ENCODE measurements at regions not wholly inside any gene's neighbourhood (a gene's known extent, or its start where the extent isn't known, plus 50 kb on each side); places are given as distances from the start of the nearest gene placed in this dataset.

DNA sequence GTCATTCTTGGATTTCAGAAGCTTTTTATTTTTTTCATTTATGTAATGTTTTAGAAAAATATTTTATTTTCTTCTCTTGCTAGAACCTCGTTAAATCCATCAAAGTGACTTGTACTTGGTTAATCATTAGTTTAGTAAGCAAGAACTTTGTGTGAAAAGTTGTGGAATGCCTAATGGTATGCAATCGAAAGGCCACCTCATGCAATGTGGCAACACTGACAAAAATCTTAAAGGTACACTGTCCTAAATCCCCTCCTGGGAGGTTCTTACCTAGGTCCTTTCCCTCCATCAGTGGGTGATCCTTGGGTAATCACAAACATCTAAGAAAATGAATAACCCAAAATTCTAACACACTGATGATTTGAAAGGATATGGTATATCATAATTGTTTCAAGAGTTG lies 304.2 kb downstream of the DNAH5 start:
- no peak for DNase-seq (ENCODE audit: extremely low spot score, unreplicated experiment)
- Mint-ChIP-seq H3K4me3 (ENCODE audit: unreplicated experiment) (no peak overlapping the region), H3K36me3 (ENCODE audit: unreplicated experiment) (no peaks in the 10 kb centered on the region), H3K27ac (ENCODE audit: unreplicated experiment) (no peak overlapping the region), H3K9me3 (ENCODE audit: unreplicated experiment) (no peaks in the 10 kb centered on the region), H3K4me1 (ENCODE audit: unreplicated experiment) (no peaks in the 10 kb centered on the region), H3K27me3 (ENCODE audit: unreplicated experiment) (no peaks in the 10 kb centered on the region)
- TF ChIP-seq, protein P1, sequence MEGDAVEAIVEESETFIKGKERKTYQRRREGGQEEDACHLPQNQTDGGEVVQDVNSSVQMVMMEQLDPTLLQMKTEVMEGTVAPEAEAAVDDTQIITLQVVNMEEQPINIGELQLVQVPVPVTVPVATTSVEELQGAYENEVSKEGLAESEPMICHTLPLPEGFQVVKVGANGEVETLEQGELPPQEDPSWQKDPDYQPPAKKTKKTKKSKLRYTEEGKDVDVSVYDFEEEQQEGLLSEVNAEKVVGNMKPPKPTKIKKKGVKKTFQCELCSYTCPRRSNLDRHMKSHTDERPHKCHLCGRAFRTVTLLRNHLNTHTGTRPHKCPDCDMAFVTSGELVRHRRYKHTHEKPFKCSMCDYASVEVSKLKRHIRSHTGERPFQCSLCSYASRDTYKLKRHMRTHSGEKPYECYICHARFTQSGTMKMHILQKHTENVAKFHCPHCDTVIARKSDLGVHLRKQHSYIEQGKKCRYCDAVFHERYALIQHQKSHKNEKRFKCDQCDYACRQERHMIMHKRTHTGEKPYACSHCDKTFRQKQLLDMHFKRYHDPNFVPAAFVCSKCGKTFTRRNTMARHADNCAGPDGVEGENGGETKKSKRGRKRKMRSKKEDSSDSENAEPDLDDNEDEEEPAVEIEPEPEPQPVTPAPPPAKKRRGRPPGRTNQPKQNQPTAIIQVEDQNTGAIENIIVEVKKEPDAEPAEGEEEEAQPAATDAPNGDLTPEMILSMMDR (IDR thresholded peaks at IDR 0.05) = no peak

DNA sequence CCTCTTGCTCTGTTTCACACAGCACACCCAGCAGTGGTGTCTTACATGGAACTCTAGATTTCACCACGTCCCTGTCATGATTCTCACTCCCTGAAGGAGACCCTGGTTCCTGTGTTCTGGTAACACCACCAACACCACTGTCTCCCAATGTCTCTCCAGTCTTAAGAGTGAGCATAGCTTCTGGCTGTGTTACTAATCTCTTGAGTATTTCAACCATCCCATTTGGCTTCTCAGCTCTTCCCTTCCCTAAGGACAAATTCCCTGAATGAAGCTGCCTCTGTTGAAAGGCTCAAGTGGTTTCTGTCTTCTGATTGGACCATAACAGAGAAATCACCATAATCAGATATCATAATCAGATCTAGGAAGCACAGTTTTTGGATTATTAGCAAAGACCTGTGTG lies 311.8 kb downstream of the DNAH5 start:
- DNase-seq (ENCODE audit: extremely low spot score, unreplicated experiment) = no peak
- no peaks in the 10 kb centered on the region for H3K36me3 Mint-ChIP-seq (ENCODE audit: unreplicated experiment)
- TF ChIP-seq, protein P1 (IDR thresholded peaks at IDR 0.05) = no peak
- H3K9me3 Mint-ChIP-seq (ENCODE audit: unreplicated experiment) = no peaks in the 10 kb centered on the region
- H3K27me3 Mint-ChIP-seq (ENCODE audit: unreplicated experiment) = no peaks in the 10 kb centered on the region
- H3K4me1 Mint-ChIP-seq (ENCODE audit: unreplicated experiment) = no peaks in the 10 kb centered on the region
- no peak overlapping the region for H3K4me3 Mint-ChIP-seq (ENCODE audit: unreplicated experiment)
- H3K27ac Mint-ChIP-seq (ENCODE audit: unreplicated experiment) = no peak overlapping the region

DNA sequence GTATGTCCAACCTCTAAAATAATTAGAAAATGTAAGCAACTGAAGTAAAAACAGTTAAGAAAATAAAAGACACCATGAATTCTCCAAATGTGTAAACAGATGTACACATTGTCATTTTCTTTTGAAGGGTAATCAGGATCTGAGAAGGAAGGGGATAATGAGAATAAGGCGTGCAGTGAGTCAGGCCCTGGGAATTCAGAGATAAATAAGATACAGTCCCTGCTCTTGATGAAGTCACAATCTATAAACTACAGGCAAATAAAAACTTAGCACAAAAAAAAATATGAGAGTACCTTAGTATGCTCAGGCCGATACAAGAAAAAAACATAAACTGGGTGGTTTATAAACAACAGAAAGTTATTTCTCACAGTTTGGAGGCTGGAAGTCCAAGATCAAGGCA lies 315.3 kb downstream of the DNAH5 start:
- TF ChIP-seq, protein P1 (IDR thresholded peaks at IDR 0.05) = no peak
- Mint-ChIP-seq H3K27ac (ENCODE audit: unreplicated experiment) (no peak overlapping the region), H3K36me3 (ENCODE audit: unreplicated experiment) (no peaks in the 10 kb centered on the region), H3K4me1 (ENCODE audit: unreplicated experiment) (no peaks in the 10 kb centered on the region), H3K4me3 (ENCODE audit: unreplicated experiment) (no peak overlapping the region), H3K27me3 (ENCODE audit: unreplicated experiment) (no peaks in the 10 kb centered on the region), H3K9me3 (ENCODE audit: unreplicated experiment) (no peaks in the 10 kb centered on the region)
- DNase-seq (ENCODE audit: extremely low spot score, unreplicated experiment) = no peak

DNA sequence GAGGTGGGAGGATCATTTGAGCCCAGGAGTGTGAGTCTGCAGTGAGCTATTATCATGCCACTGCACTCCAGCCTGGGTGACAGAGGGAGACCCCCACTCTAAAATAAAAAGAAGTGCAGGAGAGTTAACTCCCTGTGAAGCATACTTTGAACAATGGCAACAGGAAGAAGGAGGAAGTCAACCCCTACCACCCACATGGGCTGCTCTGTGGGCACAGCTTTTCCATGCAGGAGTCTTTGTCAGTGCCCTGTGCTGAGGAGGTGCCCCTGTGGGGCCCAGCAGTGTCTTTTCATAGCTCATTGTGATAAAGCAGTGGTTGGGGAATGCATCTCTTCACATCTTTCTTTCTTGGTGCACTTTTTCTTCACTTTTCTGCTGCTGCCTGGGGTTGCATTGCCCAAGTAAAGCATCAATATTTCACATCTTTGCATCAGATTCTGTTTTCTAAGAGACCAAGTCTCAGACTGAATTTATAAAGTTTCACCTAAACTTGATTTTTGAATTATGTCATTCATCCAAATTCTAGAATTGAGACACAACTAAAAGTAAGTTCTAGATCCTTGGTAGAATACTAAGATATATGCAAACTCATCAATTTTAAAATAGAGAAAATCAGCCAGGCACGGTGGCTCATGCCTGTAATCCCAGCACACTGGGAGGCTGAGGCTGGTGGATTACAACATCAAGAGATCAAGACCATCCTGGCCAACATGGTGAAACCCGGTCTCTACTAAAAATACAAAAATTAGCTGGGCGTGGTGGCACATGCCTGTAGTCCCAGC lies 316.6 kb downstream of the DNAH5 start:
- Mint-ChIP-seq H3K4me3 (ENCODE audit: unreplicated experiment) (no peak overlapping the region), H3K27ac (ENCODE audit: unreplicated experiment) (no peak overlapping the region), H3K4me1 (ENCODE audit: unreplicated experiment) (no peaks in the 10 kb centered on the region), H3K36me3 (ENCODE audit: unreplicated experiment) (no peaks in the 10 kb centered on the region), H3K9me3 (ENCODE audit: unreplicated experiment) (no peaks in the 10 kb centered on the region), H3K27me3 (ENCODE audit: unreplicated experiment) (peaks cover under 1% of the 10 kb centered on the region)
- no peak for DNase-seq (ENCODE audit: extremely low spot score, unreplicated experiment)
- TF ChIP-seq, protein P1 (IDR thresholded peaks at IDR 0.05) = no peak

DNA sequence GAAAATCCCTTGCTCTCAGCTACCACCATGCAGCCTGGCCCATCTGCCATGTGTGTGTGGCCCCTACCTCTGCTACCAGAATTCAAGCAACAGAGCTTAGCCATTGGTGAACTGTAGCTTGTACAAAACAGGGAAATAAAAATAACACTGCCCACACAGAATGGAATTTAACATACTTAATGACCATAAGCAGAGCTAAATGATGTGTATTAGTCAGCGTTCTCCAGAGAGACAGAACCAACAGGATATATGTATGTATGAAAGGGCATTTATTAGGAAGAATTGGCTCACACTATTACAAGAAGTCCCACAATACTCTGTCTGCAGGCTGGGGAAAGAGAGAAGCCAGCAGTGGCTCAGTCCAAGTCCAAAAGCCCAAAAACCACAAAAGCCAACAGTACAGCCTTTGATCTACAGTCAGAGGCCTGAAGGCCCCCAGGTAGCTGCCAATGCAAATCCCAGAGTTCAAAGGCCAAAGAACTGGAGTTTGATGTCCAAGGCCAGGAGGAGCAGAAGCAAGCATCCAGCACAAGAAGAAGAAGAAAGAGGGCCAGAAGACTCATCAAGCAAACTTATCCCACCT lies 318.8 kb downstream of the DNAH5 start:
- TF ChIP-seq, protein P1 (IDR thresholded peaks at IDR 0.05) = no peak
- Mint-ChIP-seq H3K36me3 (ENCODE audit: unreplicated experiment) (no peaks in the 10 kb centered on the region), H3K9me3 (ENCODE audit: unreplicated experiment) (no peaks in the 10 kb centered on the region), H3K4me3 (ENCODE audit: unreplicated experiment) (no peak overlapping the region), H3K27me3 (ENCODE audit: unreplicated experiment) (peaks cover 2% of the 10 kb centered on the region), H3K4me1 (ENCODE audit: unreplicated experiment) (no peaks in the 10 kb centered on the region), H3K27ac (ENCODE audit: unreplicated experiment) (no peak overlapping the region)
- no peak for DNase-seq (ENCODE audit: extremely low spot score, unreplicated experiment)
